ENCODE measurements at regions not wholly inside any gene's neighbourhood (a gene's known extent, or its start where the extent isn't known, plus 50 kb on each side); places are given as distances from the start of the nearest gene placed in this dataset.

- TF ChIP-seq CTCF (IDR thresholded peaks at IDR 0.05; ENCODE audit: unreplicated experiment), result no peak
- DNase-seq (ENCODE audit: unreplicated experiment), result no peak
- ChIA-PET POLR2A (no interaction called here), CTCF (no interaction called here)
- H3K27ac Mint-ChIP-seq (ENCODE audit: low read depth, unreplicated experiment), result no peak overlapping the region
- peaks cover 10% of the 10 kb centered on the region for H3K4me1 Mint-ChIP-seq (ENCODE audit: insufficient read depth, unreplicated experiment)
- BruUV-seq (replicated peaks), result no TSS peak
- intact Hi-C loops (cut with micrococcal nuclease), result no loop called here
- H3K36me3 Mint-ChIP-seq (ENCODE audit: insufficient read depth, unreplicated experiment), result no peaks in the 10 kb centered on the region
- no peaks in the 10 kb centered on the region for H3K9me3 Mint-ChIP-seq (ENCODE audit: unreplicated experiment)
- H3K27me3 Mint-ChIP-seq (ENCODE audit: insufficient read depth, unreplicated experiment), result no peaks in the 10 kb centered on the region
- no peak overlapping the region for H3K4me3 Mint-ChIP-seq (ENCODE audit: unreplicated experiment)
Measured at GRCh38 chr9:26266146-26266793, 588.0 kb upstream of the TUSC1 start.

- ChIA-PET POLR2A (no interaction called here), CTCF (no interaction called here)
- peak; percentile 18 for DNase-seq (ENCODE audit: unreplicated experiment)
- H3K4me3 Mint-ChIP-seq (ENCODE audit: unreplicated experiment), result no peak overlapping the region
- H3K4me1 Mint-ChIP-seq (ENCODE audit: insufficient read depth, unreplicated experiment), result peaks cover 21% of the 10 kb centered on the region
- H3K36me3 Mint-ChIP-seq (ENCODE audit: insufficient read depth, unreplicated experiment), result no peaks in the 10 kb centered on the region
- intact Hi-C loops (cut with micrococcal nuclease), result no loop called here
- H3K9me3 Mint-ChIP-seq (ENCODE audit: unreplicated experiment), result no peaks in the 10 kb centered on the region
- no peak for TF ChIP-seq CTCF (IDR thresholded peaks at IDR 0.05; ENCODE audit: unreplicated experiment)
- H3K27ac Mint-ChIP-seq (ENCODE audit: low read depth, unreplicated experiment), result no peak overlapping the region
- BruUV-seq (replicated peaks), result no TSS peak
- no peaks in the 10 kb centered on the region for H3K27me3 Mint-ChIP-seq (ENCODE audit: insufficient read depth, unreplicated experiment)
Measured at GRCh38 chr9:26264709-26265601, 586.7 kb upstream of the TUSC1 start.

GRCh38 chr9:26263478-26263877, 585.2 kb upstream of the TUSC1 start:
- CTCF ChIA-PET, result interaction anchor here (0.6 kb wide), 1 partner anchor 78 kb away, joined by 4 read pairs; no protein-coding TSS in a partner anchor
- BruUV-seq (replicated peaks), result no TSS peak
- no peaks in the 10 kb centered on the region for H3K9me3 Mint-ChIP-seq (ENCODE audit: unreplicated experiment)

More at GRCh38 chr9:26263478-26263877, 585.2 kb upstream of the TUSC1 start:
- Mint-ChIP-seq H3K27ac (ENCODE audit: low read depth, unreplicated experiment) (no peak overlapping the region), H3K4me3 (ENCODE audit: unreplicated experiment) (no peak overlapping the region), H3K4me1 (ENCODE audit: insufficient read depth, unreplicated experiment) (peaks cover 24% of the 10 kb centered on the region), H3K36me3 (ENCODE audit: insufficient read depth, unreplicated experiment) (no peaks in the 10 kb centered on the region), H3K27me3 (ENCODE audit: insufficient read depth, unreplicated experiment) (no peaks in the 10 kb centered on the region)
- no peak for TF ChIP-seq CTCF (IDR thresholded peaks at IDR 0.05; ENCODE audit: unreplicated experiment)
- POLR2A ChIA-PET, result no interaction called here
- intact Hi-C loops (cut with micrococcal nuclease), result no loop called here
- no peak for DNase-seq (ENCODE audit: unreplicated experiment)

Data from MCF 10A (cell line).